ENCODE measurements at regions not wholly inside any gene's neighbourhood (a gene's known extent, or its start where the extent isn't known, plus 50 kb on each side); places are given as distances from the start of the nearest gene placed in this dataset.

- no peak for DNase-seq (ENCODE audit: low spot score)
Measured at GRCh38 chrX:20374900-20375438, 108.3 kb upstream of the RPS6KA3 start.

- no peak for DNase-seq (ENCODE audit: low spot score)
Measured at GRCh38 chrX:20374450-20374849, 107.7 kb upstream of the RPS6KA3 start.

GRCh38 chrX:20373063-20373462 lies 106.4 kb upstream of the RPS6KA3 start:
- DNase-seq (ENCODE audit: low spot score), result no peak

GRCh38 chrX:20372533-20372932 lies 105.8 kb upstream of the RPS6KA3 start:
- DNase-seq (ENCODE audit: low spot score), result peak; percentile 13

- no peak for DNase-seq (ENCODE audit: low spot score)
Measured at GRCh38 chrX:20369468-20369867, 102.8 kb upstream of the RPS6KA3 start.

- no peak for DNase-seq (ENCODE audit: low spot score)
Measured at GRCh38 chrX:20364238-20364637, 97.5 kb upstream of the RPS6KA3 start.

GRCh38 chrX:20363275-20363674 lies 96.6 kb upstream of the RPS6KA3 start:
- no peak for DNase-seq (ENCODE audit: low spot score)

- no peak for DNase-seq (ENCODE audit: low spot score)
Measured at GRCh38 chrX:20362268-20363267, 95.9 kb upstream of the RPS6KA3 start.

- peak; percentile 2 for DNase-seq (ENCODE audit: low spot score)
Measured at GRCh38 chrX:20361890-20362262, 95.2 kb upstream of the RPS6KA3 start.

GRCh38 chrX:20361081-20361889 lies 94.6 kb upstream of the RPS6KA3 start:
- DNase-seq (ENCODE audit: low spot score), result no peak

GRCh38 chrX:20355187-20355586 lies 88.5 kb upstream of the RPS6KA3 start:
- DNase-seq (ENCODE audit: low spot score), result no peak

GRCh38 chrX:20354505-20354904 lies 87.8 kb upstream of the RPS6KA3 start:
- DNase-seq (ENCODE audit: low spot score), result no peak

- no peak for DNase-seq (ENCODE audit: low spot score)
Measured at GRCh38 chrX:20352935-20353336, 86.2 kb upstream of the RPS6KA3 start.

- DNase-seq (ENCODE audit: low spot score), result no peak
Measured at GRCh38 chrX:20352504-20352903, 85.8 kb upstream of the RPS6KA3 start.

- no peak for DNase-seq (ENCODE audit: low spot score)
Measured at GRCh38 chrX:20350596-20350995, 83.9 kb upstream of the RPS6KA3 start.

GRCh38 chrX:20348139-20348538 lies 81.4 kb upstream of the RPS6KA3 start:
- no peak for DNase-seq (ENCODE audit: low spot score)

- no peak for DNase-seq (ENCODE audit: low spot score)
Measured at GRCh38 chrX:20347481-20347880, 80.8 kb upstream of the RPS6KA3 start.

GRCh38 chrX:20333672-20334071 lies 67.0 kb upstream of the RPS6KA3 start:
- DNase-seq (ENCODE audit: low spot score), result no peak

- DNase-seq (ENCODE audit: low spot score), result no peak
Measured at GRCh38 chrX:20330545-20330944, 63.8 kb upstream of the RPS6KA3 start.

- no peak for DNase-seq (ENCODE audit: low spot score)
Measured at GRCh38 chrX:20329435-20329834, 62.7 kb upstream of the RPS6KA3 start.

- no peak for DNase-seq (ENCODE audit: low spot score)
Measured at GRCh38 chrX:20325786-20326388, 59.2 kb upstream of the RPS6KA3 start.

GRCh38 chrX:20322887-20323286 lies 56.2 kb upstream of the RPS6KA3 start:
- no peak for DNase-seq (ENCODE audit: low spot score)
